ENCODE measurements at regions not wholly inside any gene's neighbourhood (a gene's known extent, or its start where the extent isn't known, plus 50 kb on each side); places are given as distances from the start of the nearest gene placed in this dataset.

DNA sequence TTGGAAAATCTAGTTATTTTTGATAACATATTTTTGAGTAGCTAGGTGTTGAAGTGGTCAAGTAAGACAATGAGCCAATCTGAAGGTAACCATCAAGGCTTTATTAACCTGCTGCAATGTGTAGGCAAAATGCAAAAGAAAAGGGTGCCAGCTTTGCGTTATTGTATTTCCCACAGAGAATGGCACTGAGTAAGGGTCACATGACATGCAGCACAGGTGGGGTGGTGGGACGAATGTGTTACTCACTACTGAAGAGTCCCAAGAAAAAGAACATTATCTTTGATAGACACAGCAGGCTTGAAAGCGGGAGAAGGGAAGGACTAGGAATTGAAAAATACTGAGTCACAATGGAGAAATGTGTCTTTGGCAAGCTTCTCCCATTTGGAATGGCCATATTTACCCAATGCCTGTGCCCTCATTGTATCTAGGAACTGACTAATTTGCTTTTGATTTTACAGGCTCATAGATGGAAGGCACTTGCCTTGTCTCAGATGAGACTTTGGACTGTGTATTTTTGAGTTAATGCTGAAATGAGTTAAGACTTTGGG lies 898.6 kb upstream of the POT1 start:
- TF ChIP-seq, protein P1, sequence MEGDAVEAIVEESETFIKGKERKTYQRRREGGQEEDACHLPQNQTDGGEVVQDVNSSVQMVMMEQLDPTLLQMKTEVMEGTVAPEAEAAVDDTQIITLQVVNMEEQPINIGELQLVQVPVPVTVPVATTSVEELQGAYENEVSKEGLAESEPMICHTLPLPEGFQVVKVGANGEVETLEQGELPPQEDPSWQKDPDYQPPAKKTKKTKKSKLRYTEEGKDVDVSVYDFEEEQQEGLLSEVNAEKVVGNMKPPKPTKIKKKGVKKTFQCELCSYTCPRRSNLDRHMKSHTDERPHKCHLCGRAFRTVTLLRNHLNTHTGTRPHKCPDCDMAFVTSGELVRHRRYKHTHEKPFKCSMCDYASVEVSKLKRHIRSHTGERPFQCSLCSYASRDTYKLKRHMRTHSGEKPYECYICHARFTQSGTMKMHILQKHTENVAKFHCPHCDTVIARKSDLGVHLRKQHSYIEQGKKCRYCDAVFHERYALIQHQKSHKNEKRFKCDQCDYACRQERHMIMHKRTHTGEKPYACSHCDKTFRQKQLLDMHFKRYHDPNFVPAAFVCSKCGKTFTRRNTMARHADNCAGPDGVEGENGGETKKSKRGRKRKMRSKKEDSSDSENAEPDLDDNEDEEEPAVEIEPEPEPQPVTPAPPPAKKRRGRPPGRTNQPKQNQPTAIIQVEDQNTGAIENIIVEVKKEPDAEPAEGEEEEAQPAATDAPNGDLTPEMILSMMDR (IDR thresholded peaks at IDR 0.05), result no peak
- no peak for TF ChIP-seq ZFX (IDR thresholded peaks at IDR 0.05; ENCODE audit: borderline replicate concordance)
